GM18508 (cell line): ENCODE measurements at regions not wholly inside any gene's neighbourhood (a gene's known extent, or its start where the extent isn't known, plus 50 kb on each side); places are given as distances from the start of the nearest gene placed in this dataset.

Source experiments
- ATAC-seq: cut with Tn5 transposase; IDR thresholded peaks from one replicate; pipeline ENCODE4 v1.9.1; 2021; ENCODE audit warnings: moderate number of reproducible peaks; ENCODE audit not compliant: insufficient read depth, unreplicated experiment

DNA sequence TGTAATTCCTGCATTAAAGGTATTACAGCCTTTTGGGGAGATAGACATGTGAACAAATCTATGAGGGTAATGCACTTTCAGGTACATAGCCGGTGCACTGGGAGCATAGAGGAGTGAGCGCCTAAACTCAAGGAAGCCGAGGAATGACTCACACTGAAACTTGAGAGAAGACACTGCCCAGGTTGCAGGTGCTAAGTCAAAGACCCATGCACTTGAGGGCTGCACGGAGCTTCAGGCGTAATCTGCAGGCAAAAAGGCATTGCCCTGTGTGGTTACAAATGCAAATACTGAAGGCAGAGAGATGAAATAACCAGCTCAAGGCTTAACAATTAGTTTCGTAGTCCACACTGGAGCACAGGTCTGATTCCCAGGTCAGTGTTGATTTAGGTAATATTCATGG lies 51.0 kb upstream of the OSBPL3 start:
- ATAC-seq, result peak; percentile 72
